ENCODE measurements at regions not wholly inside any gene's neighbourhood (a gene's known extent, or its start where the extent isn't known, plus 50 kb on each side); places are given as distances from the start of the nearest gene placed in this dataset.
"Not testable (repeated sequence)": the region's sequence is repeated elsewhere in the genome, so short reads cannot be mapped to it uniquely, and the experiment has no call there.

GRCh38 chr10:52967806-52968795 is 195.5 kb upstream of the MBL2 start:
- no peak for DNase-seq (ENCODE audit: low read depth in 3 of 3, low spot score in 2 of 3)

GRCh38 chr10:52966904-52967303 is 194.3 kb upstream of the MBL2 start:
- no peak for DNase-seq (ENCODE audit: low read depth in 3 of 3, low spot score in 2 of 3)

- DNase-seq (ENCODE audit: low read depth in 3 of 3, low spot score in 2 of 3), result no peak
Measured at GRCh38 chr10:52965938-52966401, 193.4 kb upstream of the MBL2 start.

- no peak for DNase-seq (ENCODE audit: low read depth in 3 of 3, low spot score in 2 of 3)
Measured at GRCh38 chr10:52965509-52965908, 192.9 kb upstream of the MBL2 start.

GRCh38 chr10:52961323-52961722 is 188.7 kb upstream of the MBL2 start:
- DNase-seq (ENCODE audit: low read depth in 3 of 3, low spot score in 2 of 3), result no peak

- no peak for DNase-seq (ENCODE audit: low read depth in 3 of 3, low spot score in 2 of 3)
Measured at GRCh38 chr10:52959810-52960209, 187.2 kb upstream of the MBL2 start.

- no peak for DNase-seq (ENCODE audit: low read depth in 3 of 3, low spot score in 2 of 3)
Measured at GRCh38 chr10:52956861-52957260, 184.3 kb upstream of the MBL2 start.

- no peak for DNase-seq (ENCODE audit: low read depth in 3 of 3, low spot score in 2 of 3)
Measured at GRCh38 chr10:52956461-52956860, 183.9 kb upstream of the MBL2 start.

GRCh38 chr10:52955337-52955736 is 182.8 kb upstream of the MBL2 start:
- no peak for DNase-seq (ENCODE audit: low read depth in 3 of 3, low spot score in 2 of 3)

GRCh38 chr10:52954407-52954806 is 181.8 kb upstream of the MBL2 start:
- DNase-seq (ENCODE audit: low read depth in 3 of 3, low spot score in 2 of 3), result no peak

- no peak for DNase-seq (ENCODE audit: low read depth in 3 of 3, low spot score in 2 of 3)
Measured at GRCh38 chr10:52952391-52953055, 179.9 kb upstream of the MBL2 start.

- peak in 2 of 3 donors; percentile 48 to 49 for DNase-seq (ENCODE audit: low read depth in 3 of 3, low spot score in 2 of 3)
Measured at GRCh38 chr10:52951824-52952223, 179.2 kb upstream of the MBL2 start.

GRCh38 chr10:52950578-52950977 is 178.0 kb upstream of the MBL2 start:
- DNase-seq (ENCODE audit: low read depth in 3 of 3, low spot score in 2 of 3), result no peak

GRCh38 chr10:52949899-52950298 is 177.3 kb upstream of the MBL2 start:
- no peak for DNase-seq (ENCODE audit: low read depth in 3 of 3, low spot score in 2 of 3)

- DNase-seq (ENCODE audit: low read depth in 3 of 3, low spot score in 2 of 3), result no peak
Measured at GRCh38 chr10:52946486-52946885, 173.9 kb upstream of the MBL2 start.

GRCh38 chr10:52945521-52945920 is 172.9 kb upstream of the MBL2 start:
- not testable (repeated sequence) for DNase-seq (ENCODE audit: low read depth in 3 of 3, low spot score in 2 of 3)

- DNase-seq (ENCODE audit: low read depth in 3 of 3, low spot score in 2 of 3), result no peak
Measured at GRCh38 chr10:52940921-52941320, 168.3 kb upstream of the MBL2 start.

- DNase-seq (ENCODE audit: low read depth in 3 of 3, low spot score in 2 of 3), result no peak
Measured at GRCh38 chr10:52939894-52940293, 167.3 kb upstream of the MBL2 start.

- no peak for DNase-seq (ENCODE audit: low read depth in 3 of 3, low spot score in 2 of 3)
Measured at GRCh38 chr10:52933748-52934147, 161.2 kb upstream of the MBL2 start.

- no peak for DNase-seq (ENCODE audit: low read depth in 3 of 3, low spot score in 2 of 3)
Measured at GRCh38 chr10:52927678-52928077, 155.1 kb upstream of the MBL2 start.

GRCh38 chr10:52923520-52923919 is 150.9 kb upstream of the MBL2 start:
- no peak for DNase-seq (ENCODE audit: low read depth in 3 of 3, low spot score in 2 of 3)
